ENCODE measurements at regions not wholly inside any gene's neighbourhood (a gene's known extent, or its start where the extent isn't known, plus 50 kb on each side); places are given as distances from the start of the nearest gene placed in this dataset.

- no peaks in the 10 kb centered on the region for H3K4me1 ChIP-seq
- 0 out of 2 replicates have a peak, but pooled peaks cover 6% of the 10 kb centered on the region for H3K9me3 ChIP-seq
- H3K4me3 ChIP-seq (ENCODE audit: low read depth, low read length), result no peak overlapping the region
- Mint-ChIP-seq H3K4me1 (ENCODE audit: low read depth, unreplicated experiment) (no peaks in the 10 kb centered on the region), H3K27me3 (ENCODE audit: insufficient read depth, unreplicated experiment) (no peaks in the 10 kb centered on the region), H3K36me3 (ENCODE audit: insufficient read depth, unreplicated experiment) (no peaks in the 10 kb centered on the region), H3K27ac (ENCODE audit: unreplicated experiment) (no peak overlapping the region), H3K9me3 (ENCODE audit: unreplicated experiment) (no peaks in the 10 kb centered on the region), H3K4me3 (ENCODE audit: unreplicated experiment) (no peak overlapping the region)
- no peak for TF ChIP-seq CTCF (IDR thresholded peaks at IDR 0.05; ENCODE audit: insufficient read depth in 1 of 2, low read depth in 1 of 2, low read length in 1 of 2, severe bottlenecking in 1 of 2, unreplicated experiment in 1 of 2)
- CTCF ChIA-PET, result no interaction called here
- POLR2A ChIA-PET, result no interaction called here
- H3K27me3 ChIP-seq (replicated peaks; ENCODE audit: control insufficient read depth, insufficient read depth, low read length), result no peaks in the 10 kb centered on the region
- H3K36me3 ChIP-seq (ENCODE audit: control insufficient read depth, insufficient read depth, low read length), result no peaks in the 10 kb centered on the region
- intact Hi-C loops (cut with micrococcal nuclease; ENCODE audit: unreplicated experiment), result no loop called here
- BruUV-seq (replicated peaks), result no TSS peak
- DNase-seq, result no peak
Measured at GRCh38 chr6:144877118-144877517, 592.0 kb downstream of the UTRN start.

- no peak overlapping the region for H3K4me3 Mint-ChIP-seq (ENCODE audit: unreplicated experiment)
- CTCF ChIA-PET, result no interaction called here
- Histone ChIP-seq H3K9me3 (0 out of 2 replicates have a peak, but pooled peaks cover 5% of the 10 kb centered on the region), H3K4me1 (no peaks in the 10 kb centered on the region), H3K4me3 (ENCODE audit: low read depth, low read length) (no peak overlapping the region), H3K27me3 (replicated peaks; ENCODE audit: control insufficient read depth, insufficient read depth, low read length) (no peaks in the 10 kb centered on the region), H3K36me3 (ENCODE audit: control insufficient read depth, insufficient read depth, low read length) (no peaks in the 10 kb centered on the region)
- no TSS peak for BruUV-seq (replicated peaks)
- H3K9me3 Mint-ChIP-seq (ENCODE audit: unreplicated experiment), result no peaks in the 10 kb centered on the region
- no peak for TF ChIP-seq CTCF (IDR thresholded peaks at IDR 0.05; ENCODE audit: insufficient read depth in 1 of 2, low read depth in 1 of 2, low read length in 1 of 2, severe bottlenecking in 1 of 2, unreplicated experiment in 1 of 2)
- no peaks in the 10 kb centered on the region for H3K36me3 Mint-ChIP-seq (ENCODE audit: insufficient read depth, unreplicated experiment)
- POLR2A ChIA-PET, result no interaction called here
- H3K4me1 Mint-ChIP-seq (ENCODE audit: low read depth, unreplicated experiment), result no peaks in the 10 kb centered on the region
- DNase-seq, result no peak
- intact Hi-C loops (cut with micrococcal nuclease; ENCODE audit: unreplicated experiment), result no loop called here
- no peak overlapping the region for H3K27ac Mint-ChIP-seq (ENCODE audit: unreplicated experiment)
- H3K27me3 Mint-ChIP-seq (ENCODE audit: insufficient read depth, unreplicated experiment), result no peaks in the 10 kb centered on the region
Measured at GRCh38 chr6:144878577-144878976, 593.4 kb downstream of the UTRN start.

- POLR2A ChIA-PET, result interaction anchor here (0.5 kb wide), 1 partner anchor 55 kb away, joined by 3 read pairs; no protein-coding TSS in a partner anchor
- CTCF ChIA-PET, result no interaction called here
Measured at GRCh38 chr6:144879436-144879835, 594.3 kb downstream of the UTRN start.

More at GRCh38 chr6:144879436-144879835, 594.3 kb downstream of the UTRN start:
- no peak for DNase-seq
- no peaks in the 10 kb centered on the region for H3K4me1 ChIP-seq
- H3K4me3 ChIP-seq (ENCODE audit: low read depth, low read length), result no peak overlapping the region
- BruUV-seq (replicated peaks), result no TSS peak
- H3K27me3 ChIP-seq (replicated peaks; ENCODE audit: control insufficient read depth, insufficient read depth, low read length), result no peaks in the 10 kb centered on the region
- H3K36me3 ChIP-seq (ENCODE audit: control insufficient read depth, insufficient read depth, low read length), result no peaks in the 10 kb centered on the region
- Mint-ChIP-seq H3K4me3 (ENCODE audit: unreplicated experiment) (no peak overlapping the region), H3K4me1 (ENCODE audit: low read depth, unreplicated experiment) (no peaks in the 10 kb centered on the region), H3K27ac (ENCODE audit: unreplicated experiment) (no peak overlapping the region), H3K27me3 (ENCODE audit: insufficient read depth, unreplicated experiment) (peaks cover under 1% of the 10 kb centered on the region), H3K9me3 (ENCODE audit: unreplicated experiment) (no peaks in the 10 kb centered on the region), H3K36me3 (ENCODE audit: insufficient read depth, unreplicated experiment) (no peaks in the 10 kb centered on the region)
- H3K9me3 ChIP-seq, result 0 out of 2 replicates have a peak, but pooled peaks cover 4% of the 10 kb centered on the region
- no peak for TF ChIP-seq CTCF (IDR thresholded peaks at IDR 0.05; ENCODE audit: insufficient read depth in 1 of 2, low read depth in 1 of 2, low read length in 1 of 2, severe bottlenecking in 1 of 2, unreplicated experiment in 1 of 2)
- intact Hi-C loops (cut with micrococcal nuclease; ENCODE audit: unreplicated experiment), result no loop called here
